NCI-H2081 (cell line): ENCODE measurements at regions not wholly inside any gene's neighbourhood (a gene's known extent, or its start where the extent isn't known, plus 50 kb on each side); places are given as distances from the start of the nearest gene placed in this dataset.
A peak's percentile ranks its signal among the peaks of the same experiment; 100 is the strongest.

Source experiments
- DNase-seq, 2 experiments: peaks; one replicate each; lab custom pipeline; 2025; lab: John Stamatoyannopoulos, UW

- no peak for DNase-seq
Observed at GRCh38 chr3:147854542-147854941, 445.4 kb downstream of the ZIC1 start.

GRCh38 chr3:147864754-147865354, 455.7 kb downstream of the ZIC1 start:
- DNase-seq, result peak in 1 of 2 experiments; percentile 44

DNA sequence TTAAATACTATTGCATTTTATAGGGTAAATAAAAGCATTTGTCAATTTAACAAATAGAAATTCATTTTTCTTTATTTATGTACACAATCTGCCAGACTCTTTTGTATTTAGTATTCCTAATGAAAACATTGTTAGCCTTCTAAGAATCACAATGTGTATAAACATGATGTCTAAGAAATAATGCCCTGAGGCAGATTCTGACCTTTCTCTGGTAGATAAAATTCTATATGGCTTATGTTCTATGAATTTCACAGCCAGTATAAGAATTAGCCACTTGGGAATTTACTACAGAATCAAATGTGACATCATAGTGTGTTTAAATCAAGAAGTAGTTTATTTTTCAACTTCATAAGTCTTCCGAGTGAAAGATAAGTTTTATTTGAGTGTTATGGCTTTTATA, 457.4 kb downstream of the ZIC1 start:
- DNase-seq, result no peak

DNA sequence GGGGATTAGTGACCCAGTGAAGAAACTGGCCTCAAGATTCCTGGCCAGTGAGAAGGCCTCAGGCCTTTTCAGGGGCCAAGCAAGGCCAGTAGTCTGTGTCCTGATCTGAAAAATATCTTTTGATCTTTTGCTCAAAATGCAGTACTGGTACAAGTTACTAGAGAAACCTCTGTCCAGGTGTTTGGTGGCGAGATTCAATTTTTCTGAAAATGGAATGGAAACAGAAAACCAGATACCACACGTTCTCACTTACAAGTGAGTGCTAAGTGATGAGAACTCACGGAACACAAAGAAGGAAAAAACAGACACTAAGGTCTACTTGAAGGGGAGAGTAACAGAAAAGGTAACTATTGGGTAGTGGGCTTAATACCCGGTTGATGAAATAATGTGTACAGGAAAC, 463.4 kb downstream of the ZIC1 start:
- DNase-seq, result no peak

- peak in 1 of 2 experiments; percentile 48 for DNase-seq
Observed at GRCh38 chr3:147875498-147875897, 466.3 kb downstream of the ZIC1 start.

GRCh38 chr3:147881933-147882332, 472.8 kb downstream of the ZIC1 start:
- DNase-seq, result no peak

DNA sequence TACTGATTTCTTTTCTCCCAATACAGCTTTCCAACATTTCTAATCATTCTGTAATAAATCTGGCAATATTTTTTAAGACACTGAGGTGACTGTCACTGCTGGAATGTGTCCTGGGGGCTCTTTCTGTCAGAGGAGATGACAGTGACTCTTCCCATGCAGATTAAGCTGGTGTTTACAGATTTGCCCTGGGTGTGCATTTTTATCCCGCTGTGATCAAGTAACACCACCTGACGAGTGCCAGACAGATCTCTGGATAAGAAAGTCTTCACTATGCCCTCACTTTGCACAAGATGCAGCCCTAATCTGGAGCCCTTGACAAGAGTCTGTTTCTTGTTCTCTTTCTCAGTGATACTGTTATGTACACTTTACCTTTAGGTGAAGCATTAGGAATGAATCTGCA, 477.7 kb downstream of the ZIC1 start:
- DNase-seq, result no peak

GRCh38 chr3:147887797-147888196, 478.6 kb downstream of the ZIC1 start:
- no peak for DNase-seq

GRCh38 chr3:147890114-147890513, 480.9 kb downstream of the ZIC1 start:
- no peak for DNase-seq

- no peak for DNase-seq
Observed at GRCh38 chr3:147895509-147895908, 486.3 kb downstream of the ZIC1 start.

DNA sequence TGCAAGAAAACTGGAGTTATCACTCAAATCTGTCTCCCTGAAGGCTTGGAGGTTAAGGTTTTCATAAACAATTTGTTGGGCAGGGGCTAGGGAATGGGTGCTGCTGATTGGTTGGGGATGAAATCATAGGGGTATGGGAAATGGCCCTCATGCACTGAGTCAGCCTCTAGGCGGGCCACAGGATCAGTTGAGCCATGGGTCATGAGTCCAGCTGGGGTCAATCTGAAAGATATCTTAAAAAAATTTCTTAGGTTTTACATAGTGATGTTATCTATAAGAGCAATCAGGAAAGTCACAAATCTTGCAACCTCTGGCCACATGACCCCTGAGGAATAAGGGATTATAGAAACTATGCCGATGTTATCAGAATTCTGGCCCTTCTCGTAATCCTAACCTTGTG, 491.7 kb downstream of the ZIC1 start:
- DNase-seq, result no peak

GRCh38 chr3:147903026-147903425, 493.9 kb downstream of the ZIC1 start:
- no peak for DNase-seq

- peak in 1 of 2 experiments; percentile 33 for DNase-seq
Observed at GRCh38 chr3:147904421-147904820, 495.3 kb downstream of the ZIC1 start.

- no peak for DNase-seq
Observed at GRCh38 chr3:147906285-147906684, 497.1 kb downstream of the ZIC1 start.

GRCh38 chr3:147914532-147914931, 505.4 kb downstream of the ZIC1 start:
- DNase-seq, result no peak

GRCh38 chr3:147915057-147915456, 505.9 kb downstream of the ZIC1 start:
- no peak for DNase-seq

GRCh38 chr3:147919496-147919895, 510.3 kb downstream of the ZIC1 start:
- DNase-seq, result no peak

- no peak for DNase-seq
Observed at GRCh38 chr3:147921051-147921450, 511.9 kb downstream of the ZIC1 start.

- DNase-seq, result no peak
Observed at GRCh38 chr3:147924755-147925154, 515.6 kb downstream of the ZIC1 start.

- DNase-seq, result no peak
Observed at GRCh38 chr3:147925272-147925671, 516.1 kb downstream of the ZIC1 start.

DNA sequence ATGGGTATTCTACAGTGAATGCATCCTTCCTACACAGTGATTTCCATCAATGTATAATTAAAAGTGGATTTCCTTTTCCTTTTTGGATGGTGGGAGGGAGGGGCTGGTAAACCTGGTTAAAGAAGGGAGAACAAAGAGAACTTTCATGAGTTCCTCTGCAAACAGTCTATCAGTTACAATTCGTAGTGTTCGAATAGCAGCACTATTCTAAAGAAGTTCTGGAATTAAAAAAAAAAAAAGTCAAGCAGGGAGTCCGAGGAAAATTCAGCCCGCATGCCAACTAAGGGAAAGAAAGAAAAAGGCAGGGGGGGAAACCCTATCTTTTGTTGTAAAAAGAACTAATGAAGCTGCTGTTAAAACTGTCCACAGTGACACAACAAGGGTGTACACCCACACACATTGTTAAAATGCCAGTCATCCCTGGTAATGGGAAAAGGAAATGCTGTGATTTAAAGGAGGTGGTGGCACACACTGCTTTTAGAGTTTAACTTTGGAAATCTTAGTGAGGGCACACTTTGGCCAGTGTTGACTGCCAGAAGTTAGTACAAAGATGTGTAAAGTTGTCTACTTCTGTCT, 521.2 kb downstream of the ZIC1 start:
- DNase-seq, result no peak

- DNase-seq, result peak; percentile 40 to 78
Observed at GRCh38 chr3:147934451-147935180, 525.5 kb downstream of the ZIC1 start.

DNA sequence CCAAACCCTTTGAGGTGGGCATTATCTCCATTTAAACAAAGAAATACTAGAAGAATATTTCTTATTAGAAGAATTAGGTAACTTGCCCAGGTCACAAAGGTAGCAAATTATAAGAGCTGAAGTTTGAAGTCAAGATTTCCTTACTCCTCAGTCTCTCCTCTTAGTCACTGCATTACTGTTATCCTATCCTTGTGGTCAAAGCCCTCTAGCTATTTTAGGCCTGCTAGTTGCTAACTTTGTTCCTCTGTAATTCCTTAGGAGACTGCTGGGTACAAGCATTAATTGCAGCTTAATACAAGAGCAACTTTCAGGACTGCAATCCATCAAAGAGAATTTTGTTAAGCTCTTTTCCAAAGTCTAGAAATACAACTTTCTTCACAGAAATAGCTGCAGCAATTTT, 528.2 kb downstream of the ZIC1 start:
- DNase-seq, result no peak

DNA sequence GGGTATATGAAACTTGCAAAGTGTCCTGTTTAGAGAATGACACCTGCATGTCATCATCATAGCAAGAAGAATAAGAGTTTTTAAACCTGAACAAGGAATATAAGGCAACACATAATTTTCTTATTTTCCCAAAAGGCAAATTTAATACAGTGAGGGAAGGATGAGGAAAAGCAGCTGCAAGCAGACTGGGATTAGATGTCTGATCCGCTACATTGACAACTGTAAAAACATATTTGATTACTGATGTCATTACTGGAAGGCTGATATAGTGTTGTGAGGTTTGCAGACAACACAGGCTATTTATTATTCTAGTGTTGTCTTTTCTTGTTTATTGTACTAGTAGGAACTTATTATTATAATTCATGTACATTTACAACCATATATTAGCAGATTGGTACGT, 528.7 kb downstream of the ZIC1 start:
- no peak for DNase-seq
